GM10266 (cell line): ENCODE measurements at regions not wholly inside any gene's neighbourhood (a gene's known extent, or its start where the extent isn't known, plus 50 kb on each side); places are given as distances from the start of the nearest gene placed in this dataset.

Experiments used
- DNase-seq: peaks from one replicate; pipeline ENCODE4 v3.0.0; 2012; ENCODE audit errors: extremely low spot score
- CTCF ChIP-seq: IDR thresholded peaks from 2 replicates; pipeline ENCODE4 v1.5.1; 2012; ENCODE audit warnings: mild to moderate bottlenecking, low read depth; ENCODE audit not compliant: control insufficient read depth, insufficient read depth; ENCODE audit errors: missing control alignments

GRCh38 chrX:39459204-39459603 lies 638.6 kb downstream of the BCOR start:
- TF ChIP-seq CTCF = no peak
- no peak for DNase-seq

GRCh38 chrX:39459952-39460351 lies 637.8 kb downstream of the BCOR start:
- no peak for DNase-seq
- no peak for TF ChIP-seq CTCF

- no peak for TF ChIP-seq CTCF
- DNase-seq = no peak
These were observed 637.3 kb downstream of the BCOR start for GRCh38 chrX:39460499-39460898.

GRCh38 chrX:39462835-39463234 lies 634.9 kb downstream of the BCOR start:
- TF ChIP-seq CTCF = no peak
- DNase-seq = no peak

GRCh38 chrX:39464253-39464652 lies 633.5 kb downstream of the BCOR start:
- no peak for DNase-seq
- TF ChIP-seq CTCF = no peak

- no peak for TF ChIP-seq CTCF
- no peak for DNase-seq
These were observed 632.3 kb downstream of the BCOR start for GRCh38 chrX:39465467-39465866.

GRCh38 chrX:39465906-39466305 lies 631.9 kb downstream of the BCOR start:
- DNase-seq = no peak
- TF ChIP-seq CTCF = no peak
